Keratinocyte (primary cell): ENCODE measurements at regions not wholly inside any gene's neighbourhood (a gene's known extent, or its start where the extent isn't known, plus 50 kb on each side); places are given as distances from the start of the nearest gene placed in this dataset.

ENCODE experiments used
- DNase-seq: peaks from one replicate; pipeline ENCODE4 v3.0.0-alpha.2; 2011; ENCODE audit warnings: low read depth, missing footprints, low spot score
- FAIRE-seq: peaks from 2 replicates; lab custom pipeline; 2011; peaks lifted over from hg19 to GRCh38; lab: Jason Lieb, UNC
- H2AFZ ChIP-seq: 2 replicates; pipeline ENCODE4 v1.6.0; 2012; ENCODE audit warnings: low read length, control low read depth, inconsistent platforms; ENCODE audit not compliant: control insufficient read depth
- H3K27ac ChIP-seq: 2 replicates; pipeline ENCODE4 v1.5.1; 2011; ENCODE audit warnings: low read length; ENCODE audit not compliant: control insufficient read depth, insufficient read depth
- H3K27me3 ChIP-seq: 3 replicates; pipeline ENCODE4 v1.6.0; 2011; ENCODE audit warnings: low read length; ENCODE audit not compliant: control insufficient read depth, insufficient read depth; ENCODE audit errors: extremely low read depth
- H3K36me3 ChIP-seq, 2 experiments: 2 replicates in 1 of 2; 3 replicates in 1 of 2; pipeline ENCODE4 v1.5.1; 2011; ENCODE audit warnings: low read length in 2 of 2, mild to moderate bottlenecking in 1 of 2; ENCODE audit not compliant: control insufficient read depth in 2 of 2, insufficient read depth in 2 of 2; ENCODE audit errors: extremely low read depth in 1 of 2
- H3K4me1 ChIP-seq: 3 replicates; pipeline ENCODE4 v1.5.1; 2011; ENCODE audit warnings: low read length; ENCODE audit not compliant: control insufficient read depth, insufficient read depth; ENCODE audit errors: extremely low read depth
- H3K4me2 ChIP-seq: 3 replicates; pipeline ENCODE4 v1.6.0; 2011; ENCODE audit warnings: low read depth, low read length; ENCODE audit not compliant: control insufficient read depth, insufficient read depth; ENCODE audit errors: extremely low read depth
- H3K4me3 ChIP-seq, 3 experiments: fragments of 200-600 bp in 1 of 3; sonication (generic) in 1 of 3; 2 replicates in 2 of 3; 3 replicates in 1 of 3; pipeline ENCODE4 v1.5.1; 2011 to 2016; ENCODE audit warnings: low read length in 3 of 3, mild to moderate bottlenecking in 3 of 3, control low read depth in 2 of 3, inconsistent platforms in 1 of 3, low read depth in 1 of 3, mixed read lengths in 1 of 3, mixed run types in 1 of 3, moderate library complexity in 1 of 3; ENCODE audit not compliant: control insufficient read depth in 2 of 3, insufficient read depth in 2 of 3; ENCODE audit errors: extremely low read depth in 1 of 3
- H3K79me2 ChIP-seq: 2 replicates; pipeline ENCODE4 v1.6.0; 2012; ENCODE audit warnings: low read length; ENCODE audit not compliant: control insufficient read depth, insufficient read depth
- H3K9ac ChIP-seq: 3 replicates; pipeline ENCODE4 v1.6.0; 2011; ENCODE audit warnings: low read length; ENCODE audit not compliant: control insufficient read depth, insufficient read depth; ENCODE audit errors: extremely low read depth
- H3K9me1 ChIP-seq: 3 replicates; pipeline ENCODE4 v1.6.0; 2011; ENCODE audit warnings: low read length; ENCODE audit not compliant: control insufficient read depth, insufficient read depth; ENCODE audit errors: extremely low read depth
- H3K9me3 ChIP-seq: 2 replicates; pipeline ENCODE4 v1.5.1; 2012; ENCODE audit warnings: low read depth, low read length; ENCODE audit not compliant: control insufficient read depth
- H4K20me1 ChIP-seq: 3 replicates; pipeline ENCODE4 v1.6.0; 2011; ENCODE audit warnings: low read length; ENCODE audit not compliant: control insufficient read depth, insufficient read depth; ENCODE audit errors: extremely low read depth
- EZH2 ChIP-seq: IDR thresholded peaks from one replicate; pipeline ENCODE4 v1.6.1; 2012; ENCODE audit warnings: inconsistent platforms, mild to moderate bottlenecking, low read length, moderate library complexity
- dilution Hi-C: fragments of 300-500 bp; cut with MboI; formaldehyde crosslinking; loops from one replicate; pipeline ENCODE4 v1.7.0; 2020; ENCODE audit warnings: low sequenced_read_pairs; ENCODE audit not compliant: extremely low pct_ligation_motif_present
- TF ChIP-seq, protein P1 (sequence below), 3 experiments: IDR thresholded peaks in 1 of 3; conservative IDR thresholded peaks in 1 of 3; optimal IDR thresholded peaks in 1 of 3; 2 replicates in 2 of 3; 3 replicates in 1 of 3; pipeline versions ENCODE3 to v1.5.1; 2011; ENCODE audit warnings: low read length in 3 of 3, mild to moderate bottlenecking in 3 of 3, moderate library complexity in 2 of 3, control low read depth in 1 of 3, inconsistent platforms in 1 of 3; ENCODE audit not compliant: insufficient read depth in 2 of 3; ENCODE audit errors: extremely low read depth in 1 of 3

DNA sequence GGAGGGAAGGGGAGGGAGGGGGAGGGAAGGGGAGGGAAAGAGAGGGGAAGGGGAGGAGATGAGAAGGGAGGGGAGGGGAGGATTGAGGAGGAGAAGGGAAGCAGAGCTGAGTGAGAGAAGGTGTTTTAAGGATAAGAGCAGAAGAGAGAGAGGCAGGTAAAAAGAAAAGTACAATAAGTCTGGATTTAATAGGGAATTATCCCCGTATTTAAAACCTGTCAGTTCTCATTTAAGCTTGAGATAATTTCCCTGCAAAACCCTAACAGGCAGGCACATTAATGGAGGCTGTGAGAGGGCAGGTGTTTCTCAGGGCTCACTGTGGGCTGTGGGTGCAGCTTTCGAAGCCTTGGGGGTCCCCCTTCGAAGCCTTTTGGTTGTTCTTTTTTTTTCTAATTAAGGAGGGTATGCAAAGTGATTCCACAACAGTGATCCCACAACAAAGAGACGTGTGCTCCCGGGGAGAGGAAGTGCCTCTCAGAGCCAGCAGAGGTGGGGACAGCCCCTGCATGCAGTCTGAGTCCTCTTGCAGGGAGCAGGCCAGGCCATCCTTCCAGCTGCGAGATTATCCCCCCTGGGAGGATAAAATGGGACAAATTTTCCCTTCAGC, 317.9 kb upstream of the IRX1 start:
- Histone ChIP-seq H3K4me2 (no peak overlapping the region), H3K9me3 (peaks cover under 1% of the 10 kb centered on the region), H3K9ac (no peak overlapping the region), H3K27me3 (no peaks in the 10 kb centered on the region), H3K9me1 (no peaks in the 10 kb centered on the region), H2AFZ (no peak overlapping the region), H3K79me2 (no peaks in the 10 kb centered on the region), H3K4me1 (no peaks in the 10 kb centered on the region), H3K36me3 (no peaks in the 10 kb centered on the region), H3K27ac (no peak overlapping the region), H4K20me1 (no peaks in the 10 kb centered on the region), H3K4me3 (no peak overlapping the region)
- DNase-seq (no peak), FAIRE-seq (no peak)
- TF ChIP-seq, protein P1, sequence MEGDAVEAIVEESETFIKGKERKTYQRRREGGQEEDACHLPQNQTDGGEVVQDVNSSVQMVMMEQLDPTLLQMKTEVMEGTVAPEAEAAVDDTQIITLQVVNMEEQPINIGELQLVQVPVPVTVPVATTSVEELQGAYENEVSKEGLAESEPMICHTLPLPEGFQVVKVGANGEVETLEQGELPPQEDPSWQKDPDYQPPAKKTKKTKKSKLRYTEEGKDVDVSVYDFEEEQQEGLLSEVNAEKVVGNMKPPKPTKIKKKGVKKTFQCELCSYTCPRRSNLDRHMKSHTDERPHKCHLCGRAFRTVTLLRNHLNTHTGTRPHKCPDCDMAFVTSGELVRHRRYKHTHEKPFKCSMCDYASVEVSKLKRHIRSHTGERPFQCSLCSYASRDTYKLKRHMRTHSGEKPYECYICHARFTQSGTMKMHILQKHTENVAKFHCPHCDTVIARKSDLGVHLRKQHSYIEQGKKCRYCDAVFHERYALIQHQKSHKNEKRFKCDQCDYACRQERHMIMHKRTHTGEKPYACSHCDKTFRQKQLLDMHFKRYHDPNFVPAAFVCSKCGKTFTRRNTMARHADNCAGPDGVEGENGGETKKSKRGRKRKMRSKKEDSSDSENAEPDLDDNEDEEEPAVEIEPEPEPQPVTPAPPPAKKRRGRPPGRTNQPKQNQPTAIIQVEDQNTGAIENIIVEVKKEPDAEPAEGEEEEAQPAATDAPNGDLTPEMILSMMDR (optimal IDR thresholded peaks at IDR 0.05 in 1 of 3, IDR thresholded peaks at IDR 0.05 in 1 of 3, conservative IDR thresholded peaks at IDR 0.05 in 1 of 3; ENCODE audit: extremely low read depth in 1 of 3, insufficient read depth in 2 of 3, low read length in 3 of 3) = no peak
- dilution Hi-C loops = no loop called here

- Histone ChIP-seq H3K27ac (no peak overlapping the region), H3K36me3 (no peaks in the 10 kb centered on the region), H3K27me3 (no peaks in the 10 kb centered on the region), H3K9ac (no peak overlapping the region), H3K4me3 (no peak overlapping the region), H3K4me1 (no peaks in the 10 kb centered on the region), H2AFZ (no peak overlapping the region), H4K20me1 (no peaks in the 10 kb centered on the region), H3K79me2 (no peaks in the 10 kb centered on the region), H3K9me1 (no peaks in the 10 kb centered on the region), H3K9me3 (no peaks in the 10 kb centered on the region), H3K4me2 (no peak overlapping the region)
- FAIRE-seq (no peak), DNase-seq (no peak)
- dilution Hi-C loops = no loop called here
- no peak for TF ChIP-seq EZH2
- TF ChIP-seq, protein P1 (optimal IDR thresholded peaks at IDR 0.05 in 1 of 3, IDR thresholded peaks at IDR 0.05 in 1 of 3, conservative IDR thresholded peaks at IDR 0.05 in 1 of 3; ENCODE audit: extremely low read depth in 1 of 3, insufficient read depth in 2 of 3, low read length in 3 of 3) = no peak
Observed at GRCh38 chr5:3276896-3277295, 318.7 kb upstream of the IRX1 start.
